Activated CD8-positive, alpha-beta memory T cell treated with anti-CD3 and anti-CD28 coated beads, Interleukin-2, amount 10 ng/mL, durations not matched to agents 7 days and 5 days (primary cell): ENCODE measurements at regions not wholly inside any gene's neighbourhood (a gene's known extent, or its start where the extent isn't known, plus 50 kb on each side); places are given as distances from the start of the nearest gene placed in this dataset.

Experiments
- ATAC-seq: fragments of 150-1000 bp; cut with Tn5 transposase; one replicate; pipeline ENCODE4 v1.10.0; 2021; ENCODE audit warnings: moderate library complexity
- CTCF ChIA-PET: fragments of 350-600 bp; sonication (Branson Sonifier 250); formaldehyde crosslinking; loops from one replicate; lab custom pipeline; 2021; ENCODE audit warnings: antibody characterized with exemption; lab: Charles Lee
- DNase-seq: peaks from one replicate; pipeline ENCODE4 v3.0.0-alpha.2; 2020
- H3K27ac Mint-ChIP-seq: one replicate; pipeline ENCODE4 v1.8.0; 2021; ENCODE audit warnings: mild to moderate bottlenecking, mixed read lengths
- H3K27me3 Mint-ChIP-seq: one replicate; pipeline ENCODE4 v1.8.0; 2021; ENCODE audit warnings: mixed read lengths
- H3K36me3 Mint-ChIP-seq: one replicate; pipeline ENCODE4 v1.8.0; 2021; ENCODE audit warnings: mild to moderate bottlenecking, mixed read lengths
- H3K4me1 Mint-ChIP-seq: one replicate; pipeline ENCODE4 v1.8.0; 2021; ENCODE audit warnings: mixed read lengths
- H3K4me3 Mint-ChIP-seq: one replicate; pipeline ENCODE4 v1.8.0; 2021; ENCODE audit warnings: mild to moderate bottlenecking, moderate library complexity, mixed read lengths
- H3K9me3 Mint-ChIP-seq: one replicate; pipeline ENCODE4 v1.8.0; 2022; ENCODE audit warnings: low read depth, mixed read lengths

DNA sequence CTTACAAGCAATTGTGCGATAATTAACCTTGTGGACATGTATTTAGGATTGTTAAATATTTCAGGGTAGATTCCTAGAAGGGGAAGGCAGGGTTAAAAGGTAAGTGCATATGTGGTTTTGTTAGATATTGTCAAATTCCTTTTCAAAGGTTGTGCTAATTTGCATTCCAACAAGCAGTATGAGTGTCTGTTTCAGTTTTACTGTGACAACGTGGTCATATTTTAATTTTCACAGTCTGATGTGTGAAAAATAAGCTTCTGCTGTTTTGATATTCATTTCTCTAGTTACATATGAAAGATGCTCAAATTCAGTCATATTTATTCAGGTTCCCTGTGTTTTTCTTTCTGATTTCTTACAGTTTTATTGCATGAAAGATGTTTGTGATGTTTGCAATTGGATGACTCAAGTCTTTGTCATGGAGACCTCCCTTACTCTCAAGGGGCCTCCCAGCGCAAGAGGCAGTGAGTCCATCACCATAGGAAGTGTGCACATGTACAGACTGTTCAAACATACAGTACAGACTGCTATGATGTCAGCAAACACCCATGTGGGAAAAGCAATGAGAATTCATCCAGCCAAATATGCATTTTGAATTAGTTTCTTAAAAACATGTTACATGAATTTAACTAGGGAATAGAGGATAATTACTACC, 310.8 kb downstream of the GALR1 start:
- no peak for DNase-seq
- CTCF ChIA-PET: no interaction called here
- no peak overlapping the region for H3K4me3 Mint-ChIP-seq
- no peaks in the 10 kb centered on the region for H3K4me1 Mint-ChIP-seq
- ATAC-seq: no peak
- H3K27ac Mint-ChIP-seq: no peak overlapping the region
- no peaks in the 10 kb centered on the region for H3K9me3 Mint-ChIP-seq
- H3K36me3 Mint-ChIP-seq: no peaks in the 10 kb centered on the region
- peaks cover 2% of the 10 kb centered on the region for H3K27me3 Mint-ChIP-seq

DNA sequence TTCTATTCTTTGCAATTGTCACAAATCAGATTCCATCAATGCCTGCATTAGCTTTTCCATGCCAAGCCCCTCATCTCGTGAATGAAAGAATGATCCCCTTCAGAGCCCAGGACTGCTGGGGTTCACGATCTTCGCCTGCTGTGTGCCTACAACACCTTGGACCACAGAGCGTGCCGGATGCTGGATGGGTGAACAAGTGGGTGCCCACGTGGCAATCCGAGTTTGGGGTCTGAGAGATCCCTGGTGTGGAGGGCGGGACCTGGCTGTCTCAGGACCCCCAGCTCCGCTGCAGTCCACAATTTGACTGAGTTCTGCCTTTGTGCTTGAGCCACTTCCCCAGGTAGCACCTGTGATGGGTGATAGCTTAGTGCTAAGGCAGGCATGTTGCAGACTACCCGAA, 317.0 kb downstream of the GALR1 start:
- no peak overlapping the region for H3K4me3 Mint-ChIP-seq
- H3K27ac Mint-ChIP-seq: no peak overlapping the region
- DNase-seq (no peak), ATAC-seq (no peak)
- H3K36me3 Mint-ChIP-seq: no peaks in the 10 kb centered on the region
- CTCF ChIA-PET: no interaction called here
- H3K4me1 Mint-ChIP-seq: no peaks in the 10 kb centered on the region
- peaks cover 2% of the 10 kb centered on the region for H3K9me3 Mint-ChIP-seq
- H3K27me3 Mint-ChIP-seq: peaks cover 2% of the 10 kb centered on the region

DNA sequence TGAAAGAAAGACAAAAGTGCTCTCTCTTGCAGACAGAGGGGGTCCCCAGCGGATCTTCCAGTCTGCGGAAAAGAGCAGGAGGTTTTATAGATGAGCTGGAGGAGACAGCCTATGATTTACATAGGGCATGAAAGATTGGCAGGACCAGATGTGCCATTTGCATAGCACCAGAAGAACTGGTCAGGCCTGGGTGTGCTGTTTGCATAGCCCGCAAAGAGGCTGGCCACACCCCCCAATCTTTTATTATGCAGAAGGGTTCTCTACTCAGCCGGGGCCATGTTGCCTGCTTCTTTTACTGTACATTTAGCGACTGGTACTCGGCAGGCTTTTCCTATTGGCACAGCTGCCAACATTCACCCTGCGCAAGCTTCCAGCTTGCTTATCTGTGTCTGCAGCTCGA, 317.6 kb downstream of the GALR1 start:
- no peak overlapping the region for H3K27ac Mint-ChIP-seq
- H3K36me3 Mint-ChIP-seq: no peaks in the 10 kb centered on the region
- ATAC-seq: no peak
- CTCF ChIA-PET: no interaction called here
- H3K4me3 Mint-ChIP-seq: no peak overlapping the region
- peaks cover 2% of the 10 kb centered on the region for H3K9me3 Mint-ChIP-seq
- H3K27me3 Mint-ChIP-seq: peaks cover 2% of the 10 kb centered on the region
- DNase-seq: no peak
- no peaks in the 10 kb centered on the region for H3K4me1 Mint-ChIP-seq

DNA sequence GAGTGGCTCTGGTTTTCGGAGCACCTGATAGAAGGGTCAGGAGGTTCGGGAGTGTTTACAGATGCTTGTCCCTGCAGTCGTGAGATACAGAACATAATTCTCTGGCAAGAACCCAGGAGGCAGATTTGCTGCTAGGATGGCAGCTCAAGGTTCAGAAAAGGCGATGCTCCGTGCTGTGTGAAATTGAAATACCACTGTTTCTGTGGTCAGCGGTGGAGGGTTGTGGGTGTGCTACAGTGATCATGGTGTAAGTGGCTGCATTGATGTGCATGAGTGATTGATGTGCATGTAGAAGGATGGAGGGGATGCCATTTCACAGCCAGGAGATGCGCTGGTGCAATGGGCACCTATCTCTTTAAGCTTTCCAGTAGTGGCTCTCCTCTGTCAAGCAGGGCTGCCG, 322.1 kb downstream of the GALR1 start:
- CTCF ChIA-PET: no interaction called here
- H3K9me3 Mint-ChIP-seq: peaks cover 2% of the 10 kb centered on the region
- H3K27me3 Mint-ChIP-seq: peaks cover 2% of the 10 kb centered on the region
- ATAC-seq (no peak), DNase-seq (no peak)
- no peak overlapping the region for H3K4me3 Mint-ChIP-seq
- no peak overlapping the region for H3K27ac Mint-ChIP-seq
- no peaks in the 10 kb centered on the region for H3K36me3 Mint-ChIP-seq
- no peaks in the 10 kb centered on the region for H3K4me1 Mint-ChIP-seq

DNA sequence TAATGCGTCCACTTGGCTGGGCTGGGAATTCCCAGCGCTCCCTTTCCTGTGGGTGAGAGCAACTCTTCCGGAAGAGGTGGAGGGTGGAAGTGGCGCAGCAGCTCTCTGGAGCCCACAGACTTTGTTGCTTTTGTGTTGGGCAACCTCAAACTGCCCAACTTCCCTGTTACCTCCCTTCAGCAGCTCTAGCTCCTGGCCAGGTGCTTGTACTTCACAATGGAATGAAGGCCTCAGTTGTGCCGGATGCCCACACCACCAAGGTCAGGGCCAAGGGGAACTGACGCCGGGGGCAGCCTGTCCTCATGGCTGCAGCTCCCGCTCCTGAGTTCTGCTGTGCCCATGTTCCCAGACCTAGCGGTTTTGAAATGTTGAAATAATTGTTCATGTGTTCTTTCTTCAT, 322.9 kb downstream of the GALR1 start:
- DNase-seq (no peak), ATAC-seq (no peak)
- Mint-ChIP-seq H3K27ac (no peak overlapping the region), H3K4me1 (no peaks in the 10 kb centered on the region), H3K27me3 (peaks cover 2% of the 10 kb centered on the region), H3K9me3 (peaks cover 2% of the 10 kb centered on the region), H3K4me3 (no peak overlapping the region), H3K36me3 (no peaks in the 10 kb centered on the region)
- CTCF ChIA-PET: no interaction called here

DNA sequence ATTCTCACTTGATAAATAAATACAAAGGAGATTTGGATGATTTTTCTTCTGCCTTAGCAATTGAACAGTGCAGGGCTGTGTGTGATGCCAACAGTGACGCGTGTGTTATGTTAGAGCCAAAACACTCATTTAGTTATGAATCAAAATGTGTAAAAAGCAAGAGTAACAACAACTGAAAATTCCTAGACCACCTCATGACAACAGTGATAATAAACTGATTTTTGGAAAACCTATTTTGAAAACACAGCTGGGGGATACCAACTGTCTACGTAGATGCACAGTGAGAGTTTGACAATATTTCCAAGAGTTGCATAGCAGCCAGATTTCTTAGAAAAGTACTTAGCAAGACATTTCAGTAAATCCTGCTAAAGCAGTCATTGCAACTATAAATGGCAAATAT, 323.9 kb downstream of the GALR1 start:
- Mint-ChIP-seq H3K9me3 (no peaks in the 10 kb centered on the region), H3K4me3 (no peak overlapping the region), H3K36me3 (no peaks in the 10 kb centered on the region), H3K4me1 (no peaks in the 10 kb centered on the region), H3K27me3 (peaks cover 2% of the 10 kb centered on the region), H3K27ac (no peak overlapping the region)
- CTCF ChIA-PET: no interaction called here
- DNase-seq (no peak), ATAC-seq (no peak)

DNA sequence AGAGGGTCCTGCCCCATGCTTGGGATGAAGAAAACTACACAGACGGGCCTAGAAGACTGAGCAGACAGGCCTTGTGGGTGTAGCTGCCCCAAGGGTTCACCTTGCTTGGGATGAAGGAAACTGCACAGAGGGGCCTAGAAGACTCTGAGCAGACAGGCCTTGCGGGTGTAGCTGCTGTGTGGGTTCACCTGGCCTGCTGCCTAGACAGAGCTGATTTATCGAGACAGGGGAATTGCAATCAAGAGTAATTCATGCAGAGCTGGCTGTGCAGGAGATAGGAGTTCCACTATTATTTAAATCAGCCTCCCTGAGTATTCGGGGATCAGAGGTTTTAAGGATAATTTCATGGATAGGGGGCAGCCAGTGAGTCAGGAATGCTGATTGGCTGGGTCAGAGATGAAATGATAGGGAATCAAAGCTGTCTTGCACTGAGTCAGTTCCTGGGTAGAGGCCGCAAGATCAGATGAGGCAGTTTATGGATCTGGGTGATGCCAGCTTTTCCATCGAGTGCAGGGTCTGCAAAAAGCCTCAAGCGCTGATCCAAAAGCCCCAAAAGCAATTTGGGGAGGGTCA, 341.4 kb downstream of the GALR1 start:
- no peaks in the 10 kb centered on the region for H3K36me3 Mint-ChIP-seq
- no peak overlapping the region for H3K27ac Mint-ChIP-seq
- H3K4me1 Mint-ChIP-seq: no peaks in the 10 kb centered on the region
- ATAC-seq: no peak
- no peaks in the 10 kb centered on the region for H3K9me3 Mint-ChIP-seq
- CTCF ChIA-PET: no interaction called here
- no peak for DNase-seq
- H3K4me3 Mint-ChIP-seq: no peak overlapping the region
- peaks cover 2% of the 10 kb centered on the region for H3K27me3 Mint-ChIP-seq

DNA sequence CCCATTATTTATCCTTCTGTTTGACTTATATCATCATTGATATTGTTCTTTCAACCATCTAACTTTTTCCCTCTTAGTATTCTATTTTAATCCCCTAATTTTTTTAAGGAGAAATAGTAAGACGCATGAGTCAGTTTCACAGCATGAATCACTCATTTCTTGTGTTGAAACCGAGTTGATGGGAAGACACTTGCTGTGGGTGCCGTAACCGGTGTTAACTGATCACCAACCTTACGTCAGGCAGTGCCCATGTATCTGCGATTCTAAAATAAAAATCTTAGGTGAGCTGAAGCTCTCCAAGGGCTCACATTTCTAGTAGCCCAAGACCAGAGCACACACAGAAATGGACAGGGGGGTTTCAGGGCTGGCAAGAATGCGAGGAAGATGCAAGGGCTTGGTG, 348.1 kb downstream of the GALR1 start:
- no peak overlapping the region for H3K27ac Mint-ChIP-seq
- no peaks in the 10 kb centered on the region for H3K36me3 Mint-ChIP-seq
- CTCF ChIA-PET: no interaction called here
- ATAC-seq (no peak), DNase-seq (no peak)
- H3K27me3 Mint-ChIP-seq: peaks cover 5% of the 10 kb centered on the region
- no peak overlapping the region for H3K4me3 Mint-ChIP-seq
- H3K9me3 Mint-ChIP-seq: no peaks in the 10 kb centered on the region
- no peaks in the 10 kb centered on the region for H3K4me1 Mint-ChIP-seq

DNA sequence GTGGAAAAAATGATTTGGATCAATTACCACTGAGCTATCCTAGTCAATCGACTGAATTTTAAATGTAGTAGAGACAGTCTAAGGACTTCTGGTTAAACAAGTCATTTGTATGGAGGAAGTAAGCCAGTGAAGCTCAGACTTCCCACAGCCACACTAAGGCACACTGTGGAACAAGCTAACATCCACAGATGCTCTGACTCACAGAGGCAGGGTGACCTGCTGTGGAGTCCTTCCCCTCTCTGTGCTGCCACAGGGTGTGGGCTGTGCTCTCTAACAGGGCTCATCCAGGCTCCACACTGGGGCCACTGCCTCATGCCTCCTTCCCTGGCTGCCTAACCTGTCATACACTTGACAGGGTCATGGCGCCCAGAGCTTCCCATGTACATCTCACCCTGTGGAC, 351.0 kb downstream of the GALR1 start:
- Mint-ChIP-seq H3K27ac (no peak overlapping the region), H3K9me3 (no peaks in the 10 kb centered on the region), H3K27me3 (peaks cover 5% of the 10 kb centered on the region), H3K4me1 (no peaks in the 10 kb centered on the region), H3K4me3 (no peak overlapping the region), H3K36me3 (no peaks in the 10 kb centered on the region)
- ATAC-seq (no peak), DNase-seq (no peak)
- CTCF ChIA-PET: no interaction called here

DNA sequence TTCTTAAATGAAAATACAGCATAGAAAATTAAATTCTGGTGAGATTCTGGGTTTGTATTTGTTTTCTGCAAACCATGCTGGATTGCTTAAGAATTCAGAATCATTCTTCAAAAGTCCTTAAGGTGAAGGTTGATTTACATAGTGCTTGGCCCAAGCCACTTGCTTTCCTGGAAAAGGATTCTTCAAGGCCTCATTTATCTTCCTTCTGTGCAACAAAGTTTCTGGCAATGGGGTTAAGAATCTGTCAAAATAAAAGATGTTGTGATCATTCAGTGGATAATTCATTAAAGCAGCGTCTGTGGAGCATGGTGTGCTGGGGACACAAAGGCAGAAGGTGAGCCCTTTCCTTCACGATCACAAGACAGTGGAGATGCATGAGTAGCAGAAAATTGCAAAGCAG, 351.9 kb downstream of the GALR1 start:
- ATAC-seq (no peak), DNase-seq (no peak)
- no peaks in the 10 kb centered on the region for H3K9me3 Mint-ChIP-seq
- no peaks in the 10 kb centered on the region for H3K4me1 Mint-ChIP-seq
- H3K36me3 Mint-ChIP-seq: no peaks in the 10 kb centered on the region
- H3K4me3 Mint-ChIP-seq: no peak overlapping the region
- H3K27ac Mint-ChIP-seq: no peak overlapping the region
- CTCF ChIA-PET: no interaction called here
- H3K27me3 Mint-ChIP-seq: peaks cover 5% of the 10 kb centered on the region

DNA sequence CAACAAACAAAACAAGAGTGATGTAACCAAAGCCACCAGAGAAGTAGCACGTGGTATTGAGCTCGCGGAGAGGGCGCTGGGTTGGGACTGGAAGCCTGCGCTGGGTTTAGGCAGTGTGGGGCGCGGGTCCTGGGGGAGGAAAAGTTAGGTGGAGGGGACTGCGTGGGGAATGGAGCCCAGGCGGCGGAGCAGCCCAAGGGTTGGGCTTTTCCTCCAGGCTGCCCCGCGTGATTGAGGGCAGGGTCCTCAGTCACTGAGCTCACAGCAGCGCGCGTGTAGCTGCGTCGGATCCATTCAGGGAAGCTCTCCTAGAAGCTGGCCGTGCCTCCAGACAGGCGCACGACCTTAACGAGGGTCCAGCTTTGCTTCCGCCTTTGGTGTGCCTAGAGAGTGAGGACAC, 357.4 kb downstream of the GALR1 start:
- no peak for ATAC-seq
- H3K27ac Mint-ChIP-seq: no peak overlapping the region
- DNase-seq: no peak
- H3K9me3 Mint-ChIP-seq: no peaks in the 10 kb centered on the region
- no peaks in the 10 kb centered on the region for H3K27me3 Mint-ChIP-seq
- no peaks in the 10 kb centered on the region for H3K36me3 Mint-ChIP-seq
- no peaks in the 10 kb centered on the region for H3K4me1 Mint-ChIP-seq
- CTCF ChIA-PET: no interaction called here
- no peak overlapping the region for H3K4me3 Mint-ChIP-seq

DNA sequence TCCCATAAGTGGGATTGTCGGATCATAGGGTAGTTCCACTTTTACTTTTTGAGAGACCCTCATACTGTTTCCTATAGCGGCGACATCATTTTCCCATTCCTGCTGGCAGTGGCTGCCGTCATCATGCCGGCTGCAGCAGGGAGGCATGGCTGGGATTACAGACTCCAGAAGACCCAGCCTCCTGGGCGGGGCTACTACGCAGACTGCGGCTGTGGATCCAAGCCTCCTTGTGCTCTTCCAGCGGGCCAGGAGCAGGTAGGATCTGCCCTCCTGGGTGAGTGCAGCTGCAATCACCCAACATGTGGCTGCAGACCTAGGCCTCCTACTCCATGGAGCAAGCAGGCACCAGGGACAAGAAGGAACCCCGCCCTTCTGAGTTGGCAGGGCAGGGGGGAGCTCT, 359.2 kb downstream of the GALR1 start:
- no peak overlapping the region for H3K27ac Mint-ChIP-seq
- H3K9me3 Mint-ChIP-seq: no peaks in the 10 kb centered on the region
- DNase-seq (no peak), ATAC-seq (no peak)
- no peak overlapping the region for H3K4me3 Mint-ChIP-seq
- H3K4me1 Mint-ChIP-seq: no peaks in the 10 kb centered on the region
- H3K27me3 Mint-ChIP-seq: no peaks in the 10 kb centered on the region
- no peaks in the 10 kb centered on the region for H3K36me3 Mint-ChIP-seq
- CTCF ChIA-PET: no interaction called here

DNA sequence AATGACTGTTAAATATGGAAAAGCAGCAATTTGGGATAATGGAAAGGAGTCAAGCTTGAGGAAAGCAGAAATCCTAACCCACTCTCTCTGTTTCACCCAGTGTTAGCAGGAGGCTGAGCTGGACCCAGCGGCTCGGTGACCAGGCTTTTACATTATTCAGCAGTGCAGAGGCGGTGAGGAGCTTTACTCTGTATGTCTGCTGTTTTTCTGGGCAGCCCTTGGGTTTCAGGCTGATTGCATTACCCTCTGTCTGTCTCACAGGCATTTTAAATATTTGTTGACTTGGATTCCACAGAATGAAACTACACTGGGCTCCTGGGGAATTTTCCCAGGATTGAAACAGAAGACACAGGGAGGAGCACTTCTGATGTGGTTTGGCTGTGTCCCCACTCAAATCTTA, 368.0 kb downstream of the GALR1 start:
- no peak for ATAC-seq

DNA sequence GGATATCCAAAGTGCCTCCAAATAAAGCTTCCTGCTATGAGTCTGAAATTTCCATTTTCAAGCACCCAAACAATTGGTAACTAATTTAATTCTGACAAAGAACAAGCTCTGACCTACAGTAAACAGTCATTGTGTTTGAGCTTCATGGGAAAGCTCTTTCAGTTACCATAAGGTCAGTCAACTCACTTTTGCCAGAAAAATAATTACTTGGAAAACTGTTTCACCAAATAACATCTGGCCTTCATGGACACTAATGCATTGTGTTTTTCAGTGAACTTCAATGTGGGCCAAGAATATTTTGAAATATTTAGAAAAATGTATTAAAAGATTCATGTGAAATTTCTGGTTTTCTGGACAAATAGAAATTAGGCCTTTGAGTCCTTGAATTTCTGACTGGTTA, 369.9 kb downstream of the GALR1 start:
- H3K36me3 Mint-ChIP-seq: no peaks in the 10 kb centered on the region
- H3K4me1 Mint-ChIP-seq: peaks cover 2% of the 10 kb centered on the region

More for the DNA sequence above, 368.0 kb downstream of the GALR1 start:
- no peaks in the 10 kb centered on the region for H3K36me3 Mint-ChIP-seq
- no peaks in the 10 kb centered on the region for H3K9me3 Mint-ChIP-seq
- H3K4me3 Mint-ChIP-seq: no peak overlapping the region
- DNase-seq: no peak
- H3K4me1 Mint-ChIP-seq: peaks cover 2% of the 10 kb centered on the region
- CTCF ChIA-PET: no interaction called here
- H3K27ac Mint-ChIP-seq: no peak overlapping the region
- peaks cover 3% of the 10 kb centered on the region for H3K27me3 Mint-ChIP-seq

More for the DNA sequence above, 369.9 kb downstream of the GALR1 start:
- ATAC-seq (no peak), DNase-seq (no peak)
- H3K27ac Mint-ChIP-seq: no peak overlapping the region
- H3K4me3 Mint-ChIP-seq: no peak overlapping the region
- H3K9me3 Mint-ChIP-seq: no peaks in the 10 kb centered on the region
- peaks cover 3% of the 10 kb centered on the region for H3K27me3 Mint-ChIP-seq
- CTCF ChIA-PET: no interaction called here
